M059J (cell line): ENCODE measurements at regions not wholly inside any gene's neighbourhood (a gene's known extent, or its start where the extent isn't known, plus 50 kb on each side); places are given as distances from the start of the nearest gene placed in this dataset.

ENCODE experiments used
- DNase-seq: peaks from one replicate; pipeline ENCODE4 v3.0.0-alpha.2; 2012; ENCODE audit warnings: low read depth

- DNase-seq = no peak
Measured at GRCh38 chr1:113265196-113265595, 125.1 kb upstream of the MAGI3 start.

- DNase-seq = no peak
Measured at GRCh38 chr1:113266788-113267187, 123.5 kb upstream of the MAGI3 start.

- DNase-seq = no peak
Measured at GRCh38 chr1:113269168-113269963, 120.9 kb upstream of the MAGI3 start.

- DNase-seq = no peak
Measured at GRCh38 chr1:113271039-113271438, 119.3 kb upstream of the MAGI3 start.

- DNase-seq = no peak
Measured at GRCh38 chr1:113275083-113275482, 115.2 kb upstream of the MAGI3 start.

- no peak for DNase-seq
Measured at GRCh38 chr1:113275691-113276090, 114.6 kb upstream of the MAGI3 start.

- no peak for DNase-seq
Measured at GRCh38 chr1:113276507-113276906, 113.8 kb upstream of the MAGI3 start.

GRCh38 chr1:113278371-113278770, 111.9 kb upstream of the MAGI3 start:
- no peak for DNase-seq

- no peak for DNase-seq
Measured at GRCh38 chr1:113278777-113279176, 111.5 kb upstream of the MAGI3 start.

- no peak for DNase-seq
Measured at GRCh38 chr1:113279776-113280391, 110.4 kb upstream of the MAGI3 start.

GRCh38 chr1:113280581-113280980, 109.7 kb upstream of the MAGI3 start:
- no peak for DNase-seq

- DNase-seq = no peak
Measured at GRCh38 chr1:113281550-113281949, 108.8 kb upstream of the MAGI3 start.

- no peak for DNase-seq
Measured at GRCh38 chr1:113282008-113282892, 108.1 kb upstream of the MAGI3 start.

- no peak for DNase-seq
Measured at GRCh38 chr1:113282893-113283285, 107.4 kb upstream of the MAGI3 start.

GRCh38 chr1:113283914-113284313, 106.4 kb upstream of the MAGI3 start:
- no peak for DNase-seq

GRCh38 chr1:113286156-113286555, 104.2 kb upstream of the MAGI3 start:
- DNase-seq = no peak

- DNase-seq = no peak
Measured at GRCh38 chr1:113291777-113292602, 98.3 kb upstream of the MAGI3 start.

- DNase-seq = no peak
Measured at GRCh38 chr1:113292603-113293255, 97.6 kb upstream of the MAGI3 start.

GRCh38 chr1:113293256-113293626, 97.1 kb upstream of the MAGI3 start:
- no peak for DNase-seq

- DNase-seq = no peak
Measured at GRCh38 chr1:113297749-113298148, 92.6 kb upstream of the MAGI3 start.

- DNase-seq = no peak
Measured at GRCh38 chr1:113298941-113299340, 91.4 kb upstream of the MAGI3 start.
